ENCODE measurements at regions not wholly inside any gene's neighbourhood (a gene's known extent, or its start where the extent isn't known, plus 50 kb on each side); places are given as distances from the start of the nearest gene placed in this dataset.

- Histone ChIP-seq H3K79me2 (no peaks in the 10 kb centered on the region), H3K36me3 (replicated peaks; ENCODE audit: insufficient read depth, low read depth) (no peaks in the 10 kb centered on the region), H3K9me2 (replicated peaks; ENCODE audit: insufficient read depth) (no peaks in the 10 kb centered on the region), H4K20me1 (ENCODE audit: insufficient read depth, poor library complexity, severe bottlenecking) (no peaks in the 10 kb centered on the region), H3K27ac (no peak overlapping the region), H3K4me2 (no peak overlapping the region), H3K9me3 (ENCODE audit: low read depth) (no peaks in the 10 kb centered on the region), H3K4me3 (no peak overlapping the region), H3K27me3 (no peaks in the 10 kb centered on the region), H3K4me1 (ENCODE audit: insufficient read depth) (no peaks in the 10 kb centered on the region), H2AFZ (no peak overlapping the region)
- DNase-seq (ENCODE audit: low spot score) = no peak
- 73% methylated on average over 10 of the region's 10 CpGs for WGBS (ENCODE audit: low lambda C conversion rate, missing lambda C conversion rate)
- no peak for TF ChIP-seq EZH2 (IDR thresholded peaks at IDR 0.05; ENCODE audit: borderline replicate concordance)
- no peak for TF ChIP-seq EZH2phosphoT487 (IDR thresholded peaks at IDR 0.05; ENCODE audit: low read depth, severe bottlenecking, unreplicated experiment)
These were observed 214.5 kb downstream of the BARX2 start for GRCh38 chr11:129590030-129590752.

GRCh38 chr11:129590753-129591475 is 215.3 kb downstream of the BARX2 start:
- H3K79me2 ChIP-seq = no peaks in the 10 kb centered on the region
- H3K4me1 ChIP-seq (ENCODE audit: insufficient read depth) = no peaks in the 10 kb centered on the region
- no peaks in the 10 kb centered on the region for H3K9me3 ChIP-seq (ENCODE audit: low read depth)
- no peak overlapping the region for H2AFZ ChIP-seq
- no peak overlapping the region for H3K4me3 ChIP-seq
- no peaks in the 10 kb centered on the region for H3K27me3 ChIP-seq
- no peaks in the 10 kb centered on the region for H3K36me3 ChIP-seq (replicated peaks; ENCODE audit: insufficient read depth, low read depth)
- H3K9me2 ChIP-seq (replicated peaks; ENCODE audit: insufficient read depth) = no peaks in the 10 kb centered on the region
- H4K20me1 ChIP-seq (ENCODE audit: insufficient read depth, poor library complexity, severe bottlenecking) = no peaks in the 10 kb centered on the region
- H3K27ac ChIP-seq = no peak overlapping the region
- TF ChIP-seq EZH2phosphoT487 (IDR thresholded peaks at IDR 0.05; ENCODE audit: low read depth, severe bottlenecking, unreplicated experiment) = no peak
- no peak for TF ChIP-seq EZH2 (IDR thresholded peaks at IDR 0.05; ENCODE audit: borderline replicate concordance)
- TF ChIP-seq CTCF (IDR thresholded peaks at IDR 0.05; ENCODE audit: poor library complexity) = no peak
- DNase-seq (ENCODE audit: low spot score) = no peak
- no peak overlapping the region for H3K4me2 ChIP-seq
- 85% methylated on average over 9 of the region's 9 CpGs for WGBS (ENCODE audit: low lambda C conversion rate, missing lambda C conversion rate)

- H3K27me3 ChIP-seq = no peaks in the 10 kb centered on the region
- no peak overlapping the region for H2AFZ ChIP-seq
- H3K79me2 ChIP-seq = no peaks in the 10 kb centered on the region
- WGBS (ENCODE audit: low lambda C conversion rate, missing lambda C conversion rate) = 91% methylated on average over 2 of the region's 2 CpGs
- H3K4me3 ChIP-seq = no peak overlapping the region
- no peak overlapping the region for H3K27ac ChIP-seq
- H3K9me3 ChIP-seq (ENCODE audit: low read depth) = no peaks in the 10 kb centered on the region
- H4K20me1 ChIP-seq (ENCODE audit: insufficient read depth, poor library complexity, severe bottlenecking) = no peaks in the 10 kb centered on the region
- TF ChIP-seq EZH2 (IDR thresholded peaks at IDR 0.05; ENCODE audit: borderline replicate concordance) (no peak), CTCF (IDR thresholded peaks at IDR 0.05; ENCODE audit: poor library complexity) (no peak), EZH2phosphoT487 (IDR thresholded peaks at IDR 0.05; ENCODE audit: low read depth, severe bottlenecking, unreplicated experiment) (no peak)
- no peak overlapping the region for H3K4me2 ChIP-seq
- no peaks in the 10 kb centered on the region for H3K4me1 ChIP-seq (ENCODE audit: insufficient read depth)
- H3K9me2 ChIP-seq (replicated peaks; ENCODE audit: insufficient read depth) = no peaks in the 10 kb centered on the region
- no peak for DNase-seq (ENCODE audit: low spot score)
- no peaks in the 10 kb centered on the region for H3K36me3 ChIP-seq (replicated peaks; ENCODE audit: insufficient read depth, low read depth)
These were observed 215.9 kb downstream of the BARX2 start for GRCh38 chr11:129591527-129591926.

GRCh38 chr11:129592191-129592590 is 216.5 kb downstream of the BARX2 start:
- H3K36me3 ChIP-seq (replicated peaks; ENCODE audit: insufficient read depth, low read depth) = no peaks in the 10 kb centered on the region

More at GRCh38 chr11:129592191-129592590, 216.5 kb downstream of the BARX2 start:
- Histone ChIP-seq H3K4me2 (no peak overlapping the region), H4K20me1 (ENCODE audit: insufficient read depth, poor library complexity, severe bottlenecking) (no peaks in the 10 kb centered on the region), H3K9me2 (replicated peaks; ENCODE audit: insufficient read depth) (no peaks in the 10 kb centered on the region), H2AFZ (no peak overlapping the region), H3K9me3 (ENCODE audit: low read depth) (no peaks in the 10 kb centered on the region), H3K4me1 (ENCODE audit: insufficient read depth) (no peaks in the 10 kb centered on the region), H3K79me2 (no peaks in the 10 kb centered on the region), H3K27ac (no peak overlapping the region), H3K4me3 (no peak overlapping the region), H3K27me3 (no peaks in the 10 kb centered on the region)
- DNase-seq (ENCODE audit: low spot score) = no peak
- 95% methylated on average over 8 of the region's 8 CpGs for WGBS (ENCODE audit: low lambda C conversion rate, missing lambda C conversion rate)
- TF ChIP-seq EZH2 (IDR thresholded peaks at IDR 0.05; ENCODE audit: borderline replicate concordance) (no peak), CTCF (IDR thresholded peaks at IDR 0.05; ENCODE audit: poor library complexity) (no peak), EZH2phosphoT487 (IDR thresholded peaks at IDR 0.05; ENCODE audit: low read depth, severe bottlenecking, unreplicated experiment) (no peak)

All from hepatocyte (in vitro differentiated cells).